ENCODE measurements at regions not wholly inside any gene's neighbourhood (a gene's known extent, or its start where the extent isn't known, plus 50 kb on each side); places are given as distances from the start of the nearest gene placed in this dataset.

GRCh38 chr2:224213396-224213795, 174.3 kb upstream of the SERPINE2 start:
- dilution Hi-C loops (cut with MboI; ENCODE audit: extremely low pct_ligation_motif_present, low sequenced_read_pairs), result no loop called here
- no peak for FAIRE-seq
- H3K4me3 ChIP-seq (replicated peaks in 1 of 3; ENCODE audit: insufficient read depth in 1 of 3, low read depth in 1 of 3, low read length in 3 of 3), result no peak overlapping the region

More at GRCh38 chr2:224213396-224213795, 174.3 kb upstream of the SERPINE2 start:
- BruUV-seq (replicated peaks), result no TSS peak
- no peak overlapping the region for H3K9ac ChIP-seq (replicated peaks; ENCODE audit: extremely low read depth, insufficient read depth, low read length)
- H3K27ac ChIP-seq (ENCODE audit: insufficient read depth, low read depth, low read length), result no peak overlapping the region
- H3K4me2 ChIP-seq (ENCODE audit: insufficient read depth, low read length), result no peak overlapping the region
- no peaks in the 10 kb centered on the region for H3K4me1 ChIP-seq (ENCODE audit: control insufficient read depth, extremely low read depth, insufficient read depth, low read length)
- H3K27me3 ChIP-seq (ENCODE audit: control insufficient read depth in 2 of 2, insufficient read depth in 2 of 2, low read length in 2 of 2), result no peaks in the 10 kb centered on the region
- no peaks in the 10 kb centered on the region for H4K20me1 ChIP-seq (replicated peaks; ENCODE audit: control insufficient read depth, extremely low read depth, insufficient read depth, low read length)
- H3K9me1 ChIP-seq (replicated peaks; ENCODE audit: control insufficient read depth, extremely low read depth, insufficient read depth, low read length), result no peaks in the 10 kb centered on the region
- no peak overlapping the region for H2AFZ ChIP-seq (ENCODE audit: low read depth, low read length)
- no peaks in the 10 kb centered on the region for H3K36me3 ChIP-seq (ENCODE audit: control insufficient read depth in 2 of 2, extremely low read depth in 1 of 2, insufficient read depth in 2 of 2, low read length in 2 of 2)
- DNase-seq (ENCODE audit: low read depth, low spot score), result no peak
- H3K79me2 ChIP-seq (ENCODE audit: control insufficient read depth, insufficient read depth, low read length), result no peaks in the 10 kb centered on the region
- POLR2A ChIA-PET, result no interaction called here
- CTCF ChIA-PET, result interaction anchor here (1.7 to 2.0 kb wide), 2 partner anchors 24 to 71 kb away, joined by 3 to 7 read pairs; no protein-coding TSS in a partner anchor
- TF ChIP-seq FOS (IDR thresholded peaks at IDR 0.05; ENCODE audit: borderline replicate concordance, insufficient read depth, low read length), result no peak
- no peak for TF ChIP-seq POLR2A (IDR thresholded peaks at IDR 0.05; ENCODE audit: low read depth, low read length)
- no peak for TF ChIP-seq JUN (IDR thresholded peaks at IDR 0.05; ENCODE audit: borderline replicate concordance, insufficient read depth, insufficient read length, low read depth)
- TF ChIP-seq GATA2 (IDR thresholded peaks at IDR 0.05; ENCODE audit: insufficient read depth, insufficient read length, low read depth, low read length), result no peak
- TF ChIP-seq POLR2AphosphoS5 (IDR thresholded peaks at IDR 0.05; ENCODE audit: insufficient read depth, low read depth, low read length), result no peak
- no peak for TF ChIP-seq MYC (IDR thresholded peaks at IDR 0.05; ENCODE audit: low read depth, low read length)
- TF ChIP-seq EZH2 (IDR thresholded peaks at IDR 0.05; ENCODE audit: borderline replicate concordance, low read depth, low read length, severe bottlenecking), result no peak
- no peak for TF ChIP-seq CTCF (IDR thresholded peaks at IDR 0.05; ENCODE audit: extremely low read depth in 1 of 2, insufficient read depth in 1 of 2, low read depth in 1 of 2, low read length in 2 of 2)
- TF ChIP-seq MAX (IDR thresholded peaks at IDR 0.05; ENCODE audit: insufficient read depth, insufficient read length), result no peak
- intact Hi-C loops (cut with micrococcal nuclease), result no loop called here
- H3K9me3 ChIP-seq (replicated peaks; ENCODE audit: control insufficient read depth, insufficient read depth, low read length), result no peaks in the 10 kb centered on the region

Data from endothelial cell of umbilical vein (primary cell).